ENCODE measurements at regions not wholly inside any gene's neighbourhood (a gene's known extent, or its start where the extent isn't known, plus 50 kb on each side); places are given as distances from the start of the nearest gene placed in this dataset.

DNA sequence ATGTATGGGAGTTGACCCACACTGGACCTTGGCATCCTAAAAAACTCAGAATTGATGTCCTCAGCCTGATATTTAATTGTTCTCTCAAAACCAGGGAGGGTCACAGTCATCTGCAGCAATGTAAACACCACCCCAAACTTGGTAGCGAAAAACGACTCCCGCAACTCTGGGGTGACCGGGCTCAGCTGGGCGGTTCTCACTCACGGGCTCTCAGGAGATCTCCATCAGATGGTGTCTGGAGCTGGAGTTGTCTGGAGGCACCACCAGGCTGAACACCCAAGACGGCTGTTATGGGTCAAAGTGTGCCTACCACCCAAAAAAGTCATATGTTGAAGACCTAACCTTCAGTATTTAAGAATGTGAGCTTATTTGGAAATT, 50.9 kb upstream of the NXT1 start:
- TF ChIP-seq, protein P1, sequence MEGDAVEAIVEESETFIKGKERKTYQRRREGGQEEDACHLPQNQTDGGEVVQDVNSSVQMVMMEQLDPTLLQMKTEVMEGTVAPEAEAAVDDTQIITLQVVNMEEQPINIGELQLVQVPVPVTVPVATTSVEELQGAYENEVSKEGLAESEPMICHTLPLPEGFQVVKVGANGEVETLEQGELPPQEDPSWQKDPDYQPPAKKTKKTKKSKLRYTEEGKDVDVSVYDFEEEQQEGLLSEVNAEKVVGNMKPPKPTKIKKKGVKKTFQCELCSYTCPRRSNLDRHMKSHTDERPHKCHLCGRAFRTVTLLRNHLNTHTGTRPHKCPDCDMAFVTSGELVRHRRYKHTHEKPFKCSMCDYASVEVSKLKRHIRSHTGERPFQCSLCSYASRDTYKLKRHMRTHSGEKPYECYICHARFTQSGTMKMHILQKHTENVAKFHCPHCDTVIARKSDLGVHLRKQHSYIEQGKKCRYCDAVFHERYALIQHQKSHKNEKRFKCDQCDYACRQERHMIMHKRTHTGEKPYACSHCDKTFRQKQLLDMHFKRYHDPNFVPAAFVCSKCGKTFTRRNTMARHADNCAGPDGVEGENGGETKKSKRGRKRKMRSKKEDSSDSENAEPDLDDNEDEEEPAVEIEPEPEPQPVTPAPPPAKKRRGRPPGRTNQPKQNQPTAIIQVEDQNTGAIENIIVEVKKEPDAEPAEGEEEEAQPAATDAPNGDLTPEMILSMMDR (conservative IDR thresholded peaks at IDR 0.05 in 1 of 2, IDR thresholded peaks at IDR 0.05 in 1 of 2; ENCODE audit: extremely low read depth in 1 of 2, insufficient read depth in 1 of 2, low read depth in 1 of 2, low read length in 2 of 2), result no peak
- no peak for TF ChIP-seq EZH2 (IDR thresholded peaks at IDR 0.05; ENCODE audit: borderline replicate concordance, low read length)

Data from mammary epithelial cell (primary cell).